HG02943 (cell line): ENCODE measurements at regions not wholly inside any gene's neighbourhood (a gene's known extent, or its start where the extent isn't known, plus 50 kb on each side); places are given as distances from the start of the nearest gene placed in this dataset.
"Not testable (repeated sequence)": the region's sequence is repeated elsewhere in the genome, so short reads cannot be mapped to it uniquely, and the experiment has no call there.

Source experiments
- ATAC-seq: cut with Tn5 transposase; IDR thresholded peaks from one replicate; pipeline ENCODE4 v1.9.1; 2021; ENCODE audit warnings: mild to moderate bottlenecking, low read depth, moderate library complexity; ENCODE audit not compliant: unreplicated experiment

DNA sequence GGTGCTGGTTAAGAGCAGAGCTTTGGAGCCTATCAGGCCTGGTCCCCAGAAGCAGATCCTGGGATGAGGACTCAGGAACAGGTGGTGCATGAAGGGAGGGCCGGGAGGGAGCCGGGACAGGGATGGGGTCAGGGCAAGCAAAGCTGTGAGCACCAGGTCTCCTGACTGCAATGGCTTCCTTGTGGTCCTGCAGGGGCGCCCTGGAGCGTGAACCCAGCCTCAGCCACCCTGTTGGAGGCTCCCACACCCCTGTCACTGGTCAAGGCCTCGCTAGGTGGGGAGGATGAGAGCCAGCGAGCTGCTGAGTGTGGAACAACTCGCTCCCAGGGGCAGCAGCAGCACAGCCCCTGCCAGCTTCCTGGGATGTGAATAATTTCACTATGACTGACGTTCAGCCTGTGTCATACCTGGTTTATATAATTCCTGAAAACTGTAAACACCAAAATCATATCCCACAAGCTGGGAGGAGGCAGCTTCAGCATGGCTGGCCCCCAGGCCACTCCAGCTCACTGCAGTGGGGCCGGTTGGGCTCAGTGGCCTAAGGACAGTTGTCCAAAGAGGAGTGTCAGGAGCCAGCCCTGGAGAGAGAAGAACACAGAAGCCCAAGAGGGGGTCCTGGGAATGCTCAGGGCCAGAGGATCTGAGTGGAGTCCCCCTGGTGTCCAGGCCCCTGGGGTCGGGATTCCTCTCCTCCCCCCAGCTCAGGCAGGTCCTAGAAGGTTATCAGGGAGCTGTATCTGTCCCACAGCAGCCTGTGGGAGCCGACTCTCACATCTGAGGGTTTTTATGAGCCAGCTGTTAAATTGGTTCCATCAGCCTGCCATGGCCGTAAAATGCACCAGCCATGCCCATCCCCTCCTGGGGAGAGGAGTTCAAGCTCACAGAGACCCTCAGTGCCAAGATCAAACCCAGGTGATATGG is 272.9 kb downstream of the ADGRD1 start:
- ATAC-seq, result no peak

DNA sequence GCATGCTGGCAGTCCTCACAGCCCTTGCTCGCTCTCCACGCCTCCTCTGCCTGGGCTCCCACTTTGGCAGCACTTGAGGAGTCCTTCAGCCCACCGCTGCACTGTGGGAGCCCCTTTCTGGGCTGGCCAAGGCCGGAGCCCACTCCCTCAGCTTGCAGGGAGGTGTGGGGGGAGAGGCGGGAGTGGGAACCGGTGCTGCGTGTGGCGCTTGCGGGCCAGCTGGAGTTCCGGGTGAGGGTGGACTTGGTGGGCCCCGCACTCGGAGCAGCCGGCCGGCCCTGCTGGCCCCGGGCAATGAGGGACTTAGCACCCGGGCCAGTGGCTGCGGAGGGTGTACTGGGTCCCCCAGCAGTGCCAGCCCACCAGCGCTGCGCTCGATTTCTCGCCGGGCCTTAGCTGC is 273.9 kb downstream of the ADGRD1 start:
- not testable (repeated sequence) for ATAC-seq

DNA sequence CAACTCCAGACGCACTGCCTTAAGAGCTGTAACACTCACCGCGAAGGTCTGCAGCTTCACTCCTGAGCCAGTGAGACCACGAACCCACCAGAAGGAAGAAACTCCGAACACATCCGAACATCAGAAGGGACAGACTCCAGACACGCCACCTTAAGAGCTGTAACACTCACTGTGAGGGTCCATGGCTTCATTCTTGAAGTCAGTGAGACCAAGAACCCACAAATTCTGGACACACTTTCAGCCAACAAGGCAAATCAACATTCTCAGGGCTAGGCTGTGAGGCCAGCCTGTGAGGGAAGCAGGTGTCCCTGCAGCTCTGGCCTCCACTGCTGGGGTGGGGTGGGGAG is 275.3 kb downstream of the ADGRD1 start:
- ATAC-seq, result not testable (repeated sequence)

DNA sequence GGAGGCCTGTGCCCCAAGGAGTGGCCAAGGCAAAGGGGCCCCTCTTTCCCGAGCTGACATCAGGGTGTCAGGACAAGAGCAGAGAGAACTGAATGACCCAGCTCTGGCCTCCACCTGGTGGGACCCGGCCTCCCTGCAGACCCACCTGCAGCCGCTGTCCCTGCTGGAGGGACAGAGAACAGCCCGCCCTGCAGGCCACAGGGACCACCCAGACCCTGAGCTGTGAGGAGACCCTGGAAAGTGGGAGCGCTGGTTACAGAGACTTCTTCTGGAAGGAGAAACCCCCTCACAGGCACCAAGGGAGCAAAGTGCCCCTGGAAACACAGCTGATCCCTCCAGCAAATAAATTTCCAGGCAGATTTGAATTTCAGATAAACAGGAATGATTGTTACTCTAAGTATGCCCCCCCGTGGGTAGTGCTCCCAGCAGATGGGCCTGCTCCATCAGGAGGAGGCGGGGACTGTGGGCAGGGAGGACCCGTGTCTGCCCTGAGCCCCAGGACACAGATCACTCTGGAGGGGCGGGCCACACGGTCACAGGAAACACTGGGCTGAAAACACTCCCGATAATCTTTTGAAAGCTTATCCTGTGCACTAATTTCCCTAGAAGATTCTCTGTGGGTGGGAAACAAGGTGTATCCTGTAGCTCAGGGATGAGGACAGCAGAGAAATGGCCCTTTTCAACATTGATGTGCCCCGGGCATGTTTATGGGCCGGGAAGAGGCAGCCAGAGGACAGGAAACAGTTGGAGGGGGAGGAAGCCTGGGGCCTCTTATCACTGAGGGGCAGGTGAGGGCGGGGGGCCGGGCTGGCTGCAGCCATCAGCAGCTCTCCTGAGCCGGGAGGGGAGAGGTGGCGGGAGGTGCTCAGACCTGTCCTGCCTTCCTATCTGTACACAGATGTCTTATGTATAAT is 276.0 kb downstream of the ADGRD1 start:
- ATAC-seq, result no peak

DNA sequence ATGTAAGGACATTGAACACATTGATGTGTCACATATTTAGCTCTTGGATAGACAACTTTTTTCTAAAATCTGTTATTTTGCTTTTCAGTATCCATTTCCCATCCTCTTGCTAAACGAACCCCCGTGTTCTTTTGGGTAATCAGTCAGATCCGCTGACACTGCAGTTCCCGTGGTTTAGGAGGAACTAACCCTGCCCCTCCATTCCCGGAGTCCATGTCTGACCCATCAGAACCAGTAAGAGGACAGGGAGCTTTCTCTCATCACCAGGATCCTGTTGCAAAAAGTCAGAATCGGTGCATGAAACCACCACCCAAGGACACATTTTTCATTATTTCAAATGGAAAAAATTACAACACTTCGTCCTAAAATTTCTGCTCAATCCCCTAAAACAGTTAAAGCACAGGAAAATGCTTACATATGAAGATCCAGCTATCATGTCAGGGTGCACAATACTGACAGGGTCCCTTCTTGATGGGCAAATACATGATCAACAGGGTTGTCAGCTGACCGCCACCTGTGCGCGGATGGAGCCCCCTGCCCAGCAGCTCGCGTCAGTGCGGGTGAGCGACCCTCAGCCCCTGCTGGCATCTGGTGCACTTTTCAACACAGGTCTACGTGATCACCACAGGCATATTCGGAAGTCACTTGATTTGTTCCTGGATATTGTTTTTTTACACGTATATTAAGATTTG is 276.8 kb downstream of the ADGRD1 start:
- no peak for ATAC-seq

DNA sequence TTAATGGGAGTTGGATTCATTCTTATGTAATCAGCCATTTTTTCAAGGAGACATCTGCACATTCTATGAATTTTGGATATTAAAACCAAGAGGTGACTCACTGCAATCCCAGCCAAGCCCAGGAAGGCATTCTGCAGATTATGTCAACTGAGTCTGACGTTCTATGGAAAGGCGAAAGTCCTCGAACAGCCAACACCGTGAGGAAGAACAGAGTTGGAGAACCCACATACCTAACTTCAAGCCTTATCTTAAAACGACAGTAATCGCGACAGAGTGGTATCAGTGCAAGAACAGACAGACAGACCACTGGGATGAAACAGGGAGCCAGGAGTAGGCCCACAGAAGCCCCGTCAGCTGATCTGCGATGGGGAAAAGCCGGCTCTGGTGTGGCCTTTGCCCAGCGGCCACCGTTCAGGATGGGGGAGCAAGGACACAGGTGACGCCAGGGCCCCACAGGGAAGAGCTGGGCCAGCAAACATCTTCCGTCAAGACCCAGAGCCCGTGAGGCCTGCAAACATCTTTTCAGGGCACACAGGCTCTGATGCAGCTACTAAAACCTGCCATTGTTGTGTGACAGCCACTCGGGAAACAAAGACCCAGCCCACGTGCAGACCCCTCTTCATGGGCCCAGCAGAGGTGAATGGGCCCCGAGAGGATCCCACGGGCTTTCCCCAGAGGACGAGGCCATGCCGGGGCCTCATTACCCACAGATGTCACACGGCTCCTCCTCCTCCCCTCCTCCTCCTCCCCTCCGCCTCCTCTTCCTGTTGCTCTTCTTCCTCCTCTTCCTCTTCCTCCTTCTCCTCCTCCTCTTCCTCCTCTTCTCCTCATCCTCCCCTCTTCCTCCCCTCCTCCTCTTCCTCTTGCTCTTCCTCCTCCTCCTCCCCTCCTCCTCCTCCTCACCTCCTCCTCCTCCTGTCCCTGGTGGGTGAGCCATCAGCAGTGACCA is 277.6 kb downstream of the ADGRD1 start:
- no peak for ATAC-seq

DNA sequence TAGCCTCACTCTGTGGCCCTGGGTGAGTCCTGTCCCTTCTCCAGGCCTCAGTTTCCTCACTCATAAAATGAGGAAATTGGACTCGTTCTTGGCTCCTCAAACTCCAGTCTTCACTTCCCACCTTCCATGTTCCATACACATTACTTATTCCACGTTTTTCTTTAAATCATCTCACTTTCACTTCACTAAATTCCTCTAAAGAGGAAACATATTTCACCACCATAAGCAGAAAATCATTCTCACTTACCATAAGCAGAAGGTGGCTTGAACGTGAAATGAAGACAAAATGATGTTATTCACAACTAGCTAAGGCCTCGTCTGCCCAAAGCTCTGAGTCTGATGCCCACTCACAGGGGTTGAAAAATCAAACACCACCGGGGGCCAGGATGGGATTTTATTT is 278.3 kb downstream of the ADGRD1 start:
- ATAC-seq, result no peak

DNA sequence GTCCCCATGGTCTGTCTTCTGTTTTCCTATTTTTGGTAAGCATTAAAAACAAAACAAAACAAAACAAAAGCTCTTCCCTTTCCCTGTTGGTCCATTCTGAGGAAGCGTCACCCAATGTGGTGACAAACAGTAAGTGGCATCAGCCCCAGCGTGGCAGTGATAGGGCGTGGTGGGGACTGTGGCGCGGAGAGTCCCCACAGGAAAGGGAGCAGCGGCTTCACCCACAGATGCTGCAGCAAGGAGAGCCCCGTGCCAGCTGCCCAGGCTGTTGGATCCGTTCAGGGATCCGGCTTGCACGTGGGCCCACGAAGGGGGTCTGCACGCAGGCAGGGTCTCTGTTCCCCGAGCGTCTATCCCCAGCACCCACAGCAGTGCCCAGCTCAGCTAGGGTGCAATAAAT is 279.2 kb downstream of the ADGRD1 start:
- not testable (repeated sequence) for ATAC-seq

DNA sequence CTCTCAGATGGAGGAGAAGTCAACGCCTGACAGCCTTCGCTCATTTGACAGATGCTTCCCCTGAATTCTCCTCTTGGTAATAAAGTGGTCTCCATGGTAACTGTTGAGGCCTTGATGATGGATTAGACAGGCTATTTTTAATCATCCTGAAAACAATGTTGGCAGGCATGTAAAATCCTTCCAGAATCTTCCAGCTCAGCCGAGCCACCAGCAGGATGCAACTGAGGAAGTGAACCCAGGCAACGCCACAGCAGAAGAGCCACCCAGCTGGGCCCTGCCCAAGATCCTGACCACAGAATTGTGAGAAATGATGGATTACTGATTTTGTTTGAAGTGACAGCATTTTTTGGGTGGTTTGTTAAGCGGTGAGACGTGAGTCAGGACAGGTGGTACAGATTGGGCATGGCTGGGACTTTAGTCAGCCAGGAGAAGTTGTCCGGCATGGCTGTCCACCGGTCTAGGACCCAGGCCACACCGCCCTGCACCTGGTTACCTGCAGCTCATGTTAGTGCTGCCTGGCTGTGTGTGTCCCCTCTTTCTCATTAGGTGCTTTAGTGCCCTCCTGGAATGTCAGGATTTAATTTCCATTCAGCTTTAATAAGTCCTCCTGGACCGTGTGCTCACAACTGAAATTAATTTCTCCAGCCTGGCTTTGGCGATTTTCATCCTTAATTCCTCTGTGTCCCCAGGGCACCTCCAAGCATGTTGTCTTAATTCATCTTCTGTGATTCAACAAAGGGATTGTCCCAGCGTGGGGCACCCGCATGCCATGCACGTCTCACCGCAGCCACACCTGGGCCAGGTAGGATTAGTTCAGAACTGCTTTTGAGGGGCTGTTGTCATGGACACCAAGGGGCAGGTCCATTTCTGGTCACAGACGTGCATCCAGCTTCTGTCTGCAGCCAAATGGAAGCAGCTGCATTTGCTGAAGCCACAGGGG is 280.4 kb downstream of the ADGRD1 start:
- ATAC-seq, result not testable (repeated sequence)

DNA sequence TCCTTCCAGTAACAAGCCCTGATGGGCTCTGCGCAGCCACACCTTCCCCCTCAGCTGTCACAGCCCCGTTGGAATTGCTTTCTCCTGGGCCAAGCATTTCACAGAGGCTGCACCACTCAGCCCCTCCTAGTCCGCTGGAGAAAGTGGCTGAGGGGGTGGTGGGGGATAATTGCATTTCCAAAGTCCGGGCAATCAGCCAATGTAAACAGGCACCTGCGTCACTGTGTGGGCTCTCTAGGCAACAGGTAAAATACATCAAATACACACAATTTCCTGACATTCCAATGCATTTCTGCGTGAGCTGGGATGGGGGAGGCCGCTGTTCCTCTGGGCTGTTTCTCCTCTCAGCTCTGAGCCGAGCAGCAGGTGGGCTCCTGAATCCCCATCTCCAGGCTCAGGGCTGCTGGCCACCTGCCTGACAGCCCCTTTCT is 281.1 kb downstream of the ADGRD1 start:
- ATAC-seq, result not testable (repeated sequence)

DNA sequence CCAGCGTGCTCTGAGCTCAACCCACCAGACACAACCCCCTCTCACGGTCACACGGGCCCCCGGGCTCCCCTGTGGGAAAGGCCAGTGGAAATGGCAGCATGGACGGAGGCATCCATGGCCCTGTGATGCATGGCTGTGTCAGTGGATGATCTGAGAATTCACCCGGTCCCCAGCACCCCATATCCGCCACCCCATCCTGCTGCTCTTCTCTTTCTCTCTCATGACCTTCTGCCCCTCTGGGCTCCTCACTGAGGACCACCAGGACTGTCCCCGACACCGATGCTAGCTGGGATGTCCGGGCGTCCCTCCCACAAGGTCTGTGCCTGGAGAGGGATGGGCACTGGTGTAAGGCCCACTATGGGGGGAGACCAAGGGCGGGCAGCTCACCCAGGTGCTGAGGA is 282.2 kb downstream of the ADGRD1 start:
- ATAC-seq, result no peak

DNA sequence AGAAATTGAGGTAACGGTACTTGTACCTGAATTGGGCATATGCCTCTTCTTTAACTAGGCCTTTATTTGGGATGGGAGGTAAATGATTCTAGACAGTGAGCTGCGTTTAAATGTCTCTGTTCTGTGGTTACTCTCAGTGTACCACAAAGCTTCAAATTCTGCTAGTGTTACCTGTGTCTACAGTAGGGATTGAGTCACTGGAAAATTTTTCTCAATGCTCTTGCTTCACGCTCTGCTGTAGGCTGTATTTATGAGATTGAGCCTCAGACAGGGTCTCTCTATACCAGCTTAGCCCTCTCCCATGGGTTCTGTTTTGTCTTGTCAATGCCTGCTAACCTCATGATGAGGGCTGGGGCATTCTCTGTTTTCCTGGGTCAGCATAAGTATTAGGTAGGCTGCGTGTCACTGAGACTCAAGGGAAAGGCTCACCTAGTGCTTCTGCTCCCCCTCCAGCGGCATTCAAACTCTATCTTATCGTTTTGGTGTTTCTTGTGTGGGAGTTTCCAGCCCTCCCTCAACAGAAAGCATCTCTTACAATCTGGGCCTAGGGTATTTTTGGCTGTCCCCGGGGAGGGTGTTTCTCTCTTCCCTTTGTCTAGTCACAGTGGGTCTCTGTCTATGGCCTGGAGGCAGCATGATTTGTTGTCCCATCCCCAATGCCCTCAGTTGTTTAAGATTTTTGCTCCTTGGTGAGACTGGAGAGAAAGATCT is 285.8 kb downstream of the ADGRD1 start:
- no peak for ATAC-seq

DNA sequence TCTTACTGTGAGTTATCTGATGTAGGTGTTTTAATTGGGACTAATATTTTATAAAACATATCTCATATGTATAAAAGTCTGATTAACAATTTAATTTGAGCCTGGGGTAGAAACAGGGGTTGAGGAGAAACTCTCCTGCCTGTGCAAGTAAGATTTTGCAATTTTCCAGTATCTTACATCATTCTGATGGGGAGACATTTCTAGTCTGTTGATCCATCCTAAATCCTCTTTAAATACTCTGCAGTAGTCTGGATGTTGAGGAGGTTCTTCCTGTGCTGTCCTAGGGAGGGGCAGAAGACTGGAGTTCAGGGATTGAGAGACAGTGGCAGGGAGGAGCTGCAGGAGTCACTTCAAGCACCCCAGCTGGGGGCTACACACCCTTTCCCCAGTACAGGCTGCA is 287.8 kb downstream of the ADGRD1 start:
- no peak for ATAC-seq

DNA sequence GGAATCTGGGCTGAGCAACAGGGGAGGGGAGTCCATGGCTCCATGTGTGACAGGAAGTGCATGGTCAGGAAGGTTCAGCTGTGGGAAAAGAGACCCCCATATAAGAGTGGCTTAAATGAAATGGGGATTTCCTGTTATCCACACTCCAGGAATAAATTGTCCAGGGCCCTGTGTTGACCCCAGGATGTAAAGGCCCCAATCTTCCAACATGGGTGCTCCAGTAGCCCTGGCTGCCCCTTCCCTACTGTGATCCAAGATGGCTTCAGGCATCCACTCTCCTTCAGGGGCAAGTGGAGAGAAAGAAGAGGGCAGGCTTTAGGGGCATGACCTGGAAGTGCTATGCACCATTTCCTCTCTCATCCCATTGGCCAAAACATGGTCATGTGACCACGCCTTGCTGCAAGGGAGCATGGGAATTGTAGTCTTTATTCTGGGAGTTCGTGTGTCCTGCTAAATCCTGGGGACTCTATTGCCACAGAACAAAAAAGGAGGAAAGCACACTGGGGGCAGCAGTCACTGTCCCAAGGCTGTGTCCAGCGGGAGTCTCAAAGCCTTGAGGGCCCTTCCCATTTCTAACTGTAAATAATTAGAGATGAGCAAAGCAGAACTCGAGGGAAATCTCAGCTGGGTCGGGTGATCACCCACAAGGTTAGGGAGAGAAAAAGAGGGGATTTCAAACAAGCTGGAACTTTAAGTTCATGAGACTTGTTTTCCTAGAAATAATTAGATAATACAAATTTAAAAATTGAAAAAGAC is 289.2 kb downstream of the ADGRD1 start:
- ATAC-seq, result no peak

DNA sequence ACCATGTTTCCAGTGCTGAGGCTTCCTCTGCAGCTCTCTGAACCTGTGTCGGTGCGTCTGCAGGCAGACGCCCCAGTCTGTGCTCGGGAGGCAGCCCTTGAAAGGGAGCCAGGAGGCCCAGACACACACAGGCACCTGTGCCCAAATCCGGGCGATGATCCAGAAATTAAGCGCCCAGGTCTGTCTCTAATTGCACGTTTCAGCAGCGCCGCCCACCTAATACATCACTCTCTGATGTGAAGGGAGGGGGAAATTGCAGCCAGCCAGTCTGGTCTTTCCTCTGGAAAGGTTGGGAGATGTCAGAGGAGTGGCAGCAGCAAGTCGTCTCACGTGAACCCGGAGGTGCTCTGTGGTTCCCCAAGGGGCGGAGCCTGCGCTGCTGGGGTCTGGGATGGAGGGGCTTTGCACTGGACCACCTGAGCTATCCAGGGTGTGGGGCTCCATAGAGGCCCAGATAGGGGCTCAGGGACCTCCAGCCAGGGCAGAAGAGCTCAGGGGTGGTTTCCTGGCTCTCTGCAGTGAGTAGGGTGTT is 290.5 kb downstream of the ADGRD1 start:
- not testable (repeated sequence) for ATAC-seq

DNA sequence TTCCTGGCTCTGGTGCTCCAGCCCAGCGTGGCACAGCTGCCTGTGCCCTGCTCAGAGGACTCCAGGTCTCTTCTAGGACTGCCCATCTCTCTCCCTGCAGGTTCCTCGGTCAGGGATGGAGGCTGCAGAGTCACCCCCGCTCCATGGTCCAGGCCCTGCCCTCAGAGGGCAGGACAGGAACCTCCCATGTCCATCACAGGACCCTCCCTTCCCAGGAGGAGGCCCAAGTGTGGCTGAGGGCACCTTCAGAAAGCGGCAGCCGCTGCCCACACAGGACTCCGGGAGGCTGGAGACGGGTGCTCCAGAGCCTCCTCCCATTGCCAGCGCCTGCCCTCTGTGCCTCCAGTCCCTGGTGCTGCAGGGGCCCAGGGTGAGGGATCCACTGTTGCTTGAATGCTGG is 291.5 kb downstream of the ADGRD1 start:
- ATAC-seq, result not testable (repeated sequence)
